Endothelial cell of umbilical vein (primary cell): ENCODE measurements at regions not wholly inside any gene's neighbourhood (a gene's known extent, or its start where the extent isn't known, plus 50 kb on each side); places are given as distances from the start of the nearest gene placed in this dataset.

ENCODE experiments used
- BruUV-seq: library from RNA; stranded (reverse); fragments of 400-500 nt; replicated peaks from 2 replicates; lab custom pipeline; 2021; lab: Mats Ljungman, UMichigan
- CTCF ChIA-PET: fragments of 300-600, 350-600 bp; sonication (Branson Sonifier 250); formaldehyde crosslinking; loops from one replicate; lab custom pipeline; 2021; ENCODE audit warnings: antibody characterized with exemption, inconsistent platforms; lab: Charles Lee
- POLR2A ChIA-PET: fragments of 300-600, 350-600 bp; sonication (Branson Sonifier 250); formaldehyde crosslinking; loops from one replicate; lab custom pipeline; 2021; ENCODE audit warnings: antibody characterized with exemption, inconsistent platforms; lab: Charles Lee
- DNase-seq: peaks from one replicate; pipeline ENCODE4 v3.0.0-alpha.2; 2011; ENCODE audit warnings: low read depth, low spot score
- FAIRE-seq: peaks from 2 replicates; lab custom pipeline; 2011; peaks lifted over from hg19 to GRCh38; lab: Jason Lieb, UNC
- H2AFZ ChIP-seq: 2 replicates; pipeline ENCODE4 v1.6.0; 2012; ENCODE audit warnings: low read depth, low read length, control low read depth, inconsistent platforms
- H3K27ac ChIP-seq: 2 replicates; pipeline ENCODE4 v1.5.1; 2011; ENCODE audit warnings: low read depth, mild to moderate bottlenecking, control low read depth, low read length, moderate library complexity; ENCODE audit not compliant: insufficient read depth
- H3K27me3 ChIP-seq, 2 experiments: 2 replicates each; pipeline versions ENCODE4 v1.6.0 to v1.6.1; 2011; ENCODE audit warnings: low read length in 2 of 2, mixed read lengths in 1 of 2; ENCODE audit not compliant: control insufficient read depth in 2 of 2, insufficient read depth in 2 of 2
- H3K36me3 ChIP-seq, 2 experiments: 2 replicates in 1 of 2; 3 replicates in 1 of 2; pipeline ENCODE4 v1.5.1; 2011; ENCODE audit warnings: low read length in 2 of 2, mild to moderate bottlenecking in 1 of 2, moderate library complexity in 1 of 2; ENCODE audit not compliant: control insufficient read depth in 2 of 2, insufficient read depth in 2 of 2; ENCODE audit errors: extremely low read depth in 1 of 2
- H3K4me1 ChIP-seq: 3 replicates; pipeline ENCODE4 v1.5.1; 2011; ENCODE audit warnings: mild to moderate bottlenecking, low read length; ENCODE audit not compliant: control insufficient read depth, insufficient read depth; ENCODE audit errors: extremely low read depth
- H3K4me2 ChIP-seq: 2 replicates; pipeline ENCODE4 v1.6.1; 2011; ENCODE audit warnings: low read length, control low read depth, mixed read lengths; ENCODE audit not compliant: insufficient read depth
- H3K4me3 ChIP-seq, 3 experiments: fragments of 200-600 bp in 1 of 3; sonication (generic), shearing (Covaris generic) in 1 of 3; replicated peaks in 1 of 3; 2 replicates each; pipeline ENCODE4 v1.5.1; 2011 to 2016; ENCODE audit warnings: control low read depth in 3 of 3, low read length in 3 of 3, mild to moderate bottlenecking in 2 of 3, inconsistent platforms in 1 of 3, low read depth in 1 of 3, moderate library complexity in 1 of 3; ENCODE audit not compliant: insufficient read depth in 1 of 3
- H3K79me2 ChIP-seq: 2 replicates; pipeline ENCODE4 v1.6.0; 2012; ENCODE audit warnings: low read length, inconsistent platforms; ENCODE audit not compliant: control insufficient read depth, insufficient read depth
- H3K9ac ChIP-seq: replicated peaks from 2 replicates; pipeline ENCODE3; 2011; ENCODE audit warnings: low read length, control low read depth; ENCODE audit not compliant: insufficient read depth; ENCODE audit errors: extremely low read depth
- H3K9me1 ChIP-seq: replicated peaks from 3 replicates; pipeline ENCODE4 v1.6.0; 2011; ENCODE audit warnings: mild to moderate bottlenecking, low read length; ENCODE audit not compliant: control insufficient read depth, insufficient read depth; ENCODE audit errors: extremely low read depth
- H3K9me3 ChIP-seq: replicated peaks from 2 replicates; pipeline ENCODE4 v1.5.1; 2012; ENCODE audit warnings: low read length, inconsistent platforms; ENCODE audit not compliant: control insufficient read depth, insufficient read depth
- H4K20me1 ChIP-seq: replicated peaks from 2 replicates; pipeline ENCODE3; 2011; ENCODE audit warnings: mild to moderate bottlenecking, low read length; ENCODE audit not compliant: control insufficient read depth, insufficient read depth; ENCODE audit errors: extremely low read depth
- EZH2 ChIP-seq: IDR thresholded peaks from 2 replicates; pipeline ENCODE4 v1.6.1; 2012; ENCODE audit warnings: borderline replicate concordance, low read depth, mild to moderate bottlenecking, moderate library complexity, low read length, inconsistent platforms; ENCODE audit not compliant: severe bottlenecking
- FOS ChIP-seq: IDR thresholded peaks from 2 replicates; pipeline ENCODE4 v1.6.1; 2011; ENCODE audit warnings: mild to moderate bottlenecking, low read length, moderate library complexity, borderline replicate concordance; ENCODE audit not compliant: insufficient read depth
- GATA2 ChIP-seq: IDR thresholded peaks from 2 replicates; pipeline ENCODE4 v1.7.0; 2011; ENCODE audit warnings: low read depth, mild to moderate bottlenecking, moderate library complexity, mixed read lengths, low read length; ENCODE audit not compliant: insufficient read length, insufficient read depth
- MYC ChIP-seq: IDR thresholded peaks from one replicate; pipeline ENCODE4 v1.6.1; 2011; ENCODE audit warnings: mild to moderate bottlenecking, low read depth, low read length
- POLR2A ChIP-seq: IDR thresholded peaks from 2 replicates; pipeline ENCODE4 v1.6.1; 2012; ENCODE audit warnings: low read depth, mild to moderate bottlenecking, control low read depth, low read length
- POLR2AphosphoS5 ChIP-seq: IDR thresholded peaks from 2 replicates; pipeline ENCODE4 v1.6.1; 2012; ENCODE audit warnings: low read depth, mild to moderate bottlenecking, control low read depth, low read length, moderate library complexity; ENCODE audit not compliant: insufficient read depth
- dilution Hi-C: fragments of 300-500 bp; cut with MboI; formaldehyde crosslinking; loops from one replicate; pipeline ENCODE4 v1.15.0; 2019; ENCODE audit warnings: low sequenced_read_pairs; ENCODE audit not compliant: extremely low pct_ligation_motif_present
- intact Hi-C: fragments of 100-400 bp; cut with micrococcal nuclease; formaldehyde crosslinking; loops from one replicate; pipeline ENCODE4 v1.10.0; 2022
- TF ChIP-seq, protein P1 (sequence below), 2 donors: IDR thresholded peaks; 1 replicate in 1 of 2; 2 replicates in 1 of 2; pipeline ENCODE4 v1.5.1; 2011; ENCODE audit warnings: low read length in 2 of 2, mild to moderate bottlenecking in 2 of 2, moderate library complexity in 2 of 2, control low read depth in 1 of 2, inconsistent platforms in 1 of 2, low read depth in 1 of 2; ENCODE audit not compliant: insufficient read depth in 1 of 2; ENCODE audit errors: extremely low read depth in 1 of 2
- TF ChIP-seq, protein P2 (sequence below): IDR thresholded peaks from 2 replicates; pipeline ENCODE4 v1.6.1; 2011; ENCODE audit not compliant: insufficient read depth, insufficient read length

DNA sequence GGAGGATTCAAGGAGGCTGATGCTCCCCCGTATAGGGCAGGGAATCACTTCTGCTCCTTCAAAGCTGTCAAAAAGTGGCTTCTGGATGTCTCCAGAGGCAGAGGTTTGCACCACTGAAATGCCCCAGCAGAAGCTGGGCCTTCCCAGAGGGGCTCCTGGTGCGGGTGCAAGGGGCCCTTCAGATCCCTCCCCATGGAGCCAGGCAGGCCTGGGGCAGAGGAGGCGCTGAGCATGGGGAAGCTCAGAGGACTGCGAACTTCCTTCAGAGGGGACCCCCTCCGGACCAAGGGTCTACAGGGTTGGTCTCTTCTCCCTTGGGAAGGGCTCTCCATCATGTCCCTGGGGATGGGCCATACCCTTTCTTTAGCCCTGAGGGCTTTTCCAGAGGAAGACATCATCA is 341.2 kb downstream of the DYSF start:
- intact Hi-C loops = loop anchor here (5.0 kb wide), 1 partner anchor 262 kb away; no protein-coding TSS in a partner anchor
- DNase-seq = no peak
- Histone ChIP-seq H3K9ac (no peak overlapping the region), H3K27ac (no peak overlapping the region), H3K9me3 (no peaks in the 10 kb centered on the region), H3K4me1 (no peaks in the 10 kb centered on the region), H3K27me3 (peaks cover 0 to 3% of the 10 kb centered on the region in 2 experiments), H3K9me1 (no peaks in the 10 kb centered on the region), H3K4me3 (no peak overlapping the region), H4K20me1 (no peaks in the 10 kb centered on the region), H3K4me2 (no peak overlapping the region), H2AFZ (no peak overlapping the region), H3K79me2 (no peaks in the 10 kb centered on the region), H3K36me3 (no peaks in the 10 kb centered on the region)
- ChIA-PET CTCF (interaction anchor here (0.6 to 4.9 kb wide), 9 partner anchors 18 to 785 kb away, joined by 3 to 52 read pairs (median 3); no protein-coding TSS in a partner anchor), POLR2A (no interaction called here)
- FAIRE-seq = no peak
- TF ChIP-seq GATA2 (no peak), POLR2A (no peak), FOS (no peak), EZH2 (no peak), MYC (no peak), POLR2AphosphoS5 (no peak)
- TF ChIP-seq, protein P1, sequence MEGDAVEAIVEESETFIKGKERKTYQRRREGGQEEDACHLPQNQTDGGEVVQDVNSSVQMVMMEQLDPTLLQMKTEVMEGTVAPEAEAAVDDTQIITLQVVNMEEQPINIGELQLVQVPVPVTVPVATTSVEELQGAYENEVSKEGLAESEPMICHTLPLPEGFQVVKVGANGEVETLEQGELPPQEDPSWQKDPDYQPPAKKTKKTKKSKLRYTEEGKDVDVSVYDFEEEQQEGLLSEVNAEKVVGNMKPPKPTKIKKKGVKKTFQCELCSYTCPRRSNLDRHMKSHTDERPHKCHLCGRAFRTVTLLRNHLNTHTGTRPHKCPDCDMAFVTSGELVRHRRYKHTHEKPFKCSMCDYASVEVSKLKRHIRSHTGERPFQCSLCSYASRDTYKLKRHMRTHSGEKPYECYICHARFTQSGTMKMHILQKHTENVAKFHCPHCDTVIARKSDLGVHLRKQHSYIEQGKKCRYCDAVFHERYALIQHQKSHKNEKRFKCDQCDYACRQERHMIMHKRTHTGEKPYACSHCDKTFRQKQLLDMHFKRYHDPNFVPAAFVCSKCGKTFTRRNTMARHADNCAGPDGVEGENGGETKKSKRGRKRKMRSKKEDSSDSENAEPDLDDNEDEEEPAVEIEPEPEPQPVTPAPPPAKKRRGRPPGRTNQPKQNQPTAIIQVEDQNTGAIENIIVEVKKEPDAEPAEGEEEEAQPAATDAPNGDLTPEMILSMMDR (IDR thresholded peaks at IDR 0.05; ENCODE audit: extremely low read depth in 1 of 2, insufficient read depth in 1 of 2, low read depth in 1 of 2, low read length in 2 of 2) = no peak
- TF ChIP-seq, protein P2, sequence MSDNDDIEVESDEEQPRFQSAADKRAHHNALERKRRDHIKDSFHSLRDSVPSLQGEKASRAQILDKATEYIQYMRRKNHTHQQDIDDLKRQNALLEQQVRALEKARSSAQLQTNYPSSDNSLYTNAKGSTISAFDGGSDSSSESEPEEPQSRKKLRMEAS = no peak
- dilution Hi-C loops = no loop called here
- BruUV-seq = no TSS peak
